Upper lobe of left lung (tissue), 4 donors: ENCODE measurements at regions not wholly inside any gene's neighbourhood (a gene's known extent, or its start where the extent isn't known, plus 50 kb on each side); places are given as distances from the start of the nearest gene placed in this dataset.

Experiments used
- CTCF ChIP-seq, 6 experiments: fragments of 450-650 bp in 4 of 6; fragments of 200-600 bp in 2 of 6; sonication (generic) in 2 of 6; IDR thresholded peaks; one replicate each; pipeline ENCODE4 v1.5.1; 2016 to 2019; ENCODE audit warnings: antibody characterized with exemption in 6 of 6
- EP300 ChIP-seq, 4 donors: sonication (generic); formaldehyde crosslinking; IDR thresholded peaks; one replicate each; pipeline ENCODE4 v1.5.1; 2017; ENCODE audit warnings: antibody characterized with exemption in 4 of 4, control low read depth in 2 of 4
- POLR2A ChIP-seq, 4 donors: fragments of 450-650 bp; IDR thresholded peaks; one replicate each; pipeline ENCODE4 v1.5.1; 2016 to 2017; ENCODE audit warnings: antibody characterized with exemption in 4 of 4, mild to moderate bottlenecking in 2 of 4
- POLR2AphosphoS5 ChIP-seq, 2 donors: sonication (generic); formaldehyde crosslinking; IDR thresholded peaks; one replicate each; pipeline ENCODE4 v1.5.1; 2017; ENCODE audit warnings: antibody characterized with exemption in 2 of 2

DNA sequence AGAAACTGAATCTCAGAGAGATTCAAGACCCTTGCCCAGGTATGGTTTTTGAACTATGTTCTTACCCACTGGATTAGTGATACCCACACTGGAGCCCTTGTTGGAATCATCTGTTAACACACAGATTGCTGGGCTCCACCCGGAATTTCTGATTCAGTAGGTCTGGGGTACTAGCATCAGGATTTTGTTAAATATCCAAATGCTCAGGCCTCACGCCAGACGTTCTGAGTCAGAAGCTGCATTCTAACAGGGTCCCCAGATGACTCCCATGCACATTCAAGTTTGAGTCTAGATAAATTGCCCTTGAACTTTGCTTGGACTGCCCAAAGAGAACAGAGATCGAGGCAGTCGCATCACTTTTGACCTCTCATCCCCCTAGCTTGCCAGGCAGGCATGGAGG is 182.0 kb upstream of the WWC1 start:
- TF ChIP-seq CTCF (IDR thresholded peaks at IDR 0.05) = no peak
- no peak for TF ChIP-seq POLR2A (IDR thresholded peaks at IDR 0.05)
- no peak for TF ChIP-seq EP300 (IDR thresholded peaks at IDR 0.05)
- no peak for TF ChIP-seq POLR2AphosphoS5 (IDR thresholded peaks at IDR 0.05)
